NT2/D1 (cell line): ENCODE measurements at regions not wholly inside any gene's neighbourhood (a gene's known extent, or its start where the extent isn't known, plus 50 kb on each side); places are given as distances from the start of the nearest gene placed in this dataset.

Experiments
- YY1 ChIP-seq: IDR thresholded peaks from 2 replicates; pipeline ENCODE4 v1.6.1; 2011; ENCODE audit not compliant: insufficient read length, insufficient read depth
- ZNF274 ChIP-seq: IDR thresholded peaks from 2 replicates; pipeline ENCODE4 v1.6.1; 2011; ENCODE audit warnings: mild to moderate bottlenecking, low read depth, low read length

DNA sequence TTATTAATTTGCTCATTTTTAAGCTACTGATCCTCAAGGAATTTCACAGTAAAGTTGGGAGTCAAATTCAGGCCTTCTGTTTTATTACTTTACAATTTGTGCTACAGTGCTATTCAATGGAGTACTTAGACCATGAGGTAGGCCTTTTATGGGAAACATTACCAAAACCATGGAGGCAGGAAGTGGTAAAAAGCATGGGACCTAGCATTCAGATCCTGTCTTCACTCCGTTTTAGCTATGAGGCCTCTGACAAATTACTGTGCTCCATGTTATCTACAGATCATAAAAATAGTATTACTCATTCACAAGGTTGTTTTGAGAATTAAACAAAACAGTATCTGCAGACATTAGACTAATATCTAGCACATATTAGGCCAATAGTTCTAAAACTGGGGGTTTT, 140.6 kb upstream of the SLITRK3 start:
- TF ChIP-seq YY1, result no peak
- no peak for TF ChIP-seq ZNF274
